ENCODE measurements at regions not wholly inside any gene's neighbourhood (a gene's known extent, or its start where the extent isn't known, plus 50 kb on each side); places are given as distances from the start of the nearest gene placed in this dataset.
A peak's percentile ranks its signal among the peaks of the same experiment; 100 is the strongest.

GRCh38 chr7:47147213-47147631 is 434.7 kb downstream of the TNS3 start:
- DNase-seq (ENCODE audit: low read depth in 2 of 2), result no peak

GRCh38 chr7:47145982-47146381 is 435.9 kb downstream of the TNS3 start:
- DNase-seq (ENCODE audit: low read depth in 2 of 2), result no peak

GRCh38 chr7:47145186-47145725 is 436.7 kb downstream of the TNS3 start:
- DNase-seq (ENCODE audit: low read depth in 2 of 2), result no peak

GRCh38 chr7:47143339-47143738 is 438.6 kb downstream of the TNS3 start:
- DNase-seq (ENCODE audit: low read depth in 2 of 2), result peak; percentile 69 to 76

- DNase-seq (ENCODE audit: low read depth in 2 of 2), result no peak
These were observed 439.1 kb downstream of the TNS3 start for GRCh38 chr7:47142867-47143175.

GRCh38 chr7:47142169-47142866 is 439.6 kb downstream of the TNS3 start:
- DNase-seq (ENCODE audit: low read depth in 2 of 2), result no peak

- no peak for DNase-seq (ENCODE audit: low read depth in 2 of 2)
These were observed 449.4 kb downstream of the TNS3 start for GRCh38 chr7:47132471-47132870.

- DNase-seq (ENCODE audit: low read depth in 2 of 2), result no peak
These were observed 453.2 kb downstream of the TNS3 start for GRCh38 chr7:47128700-47129099.

GRCh38 chr7:47125529-47125928 is 456.4 kb downstream of the TNS3 start:
- no peak for DNase-seq (ENCODE audit: low read depth in 2 of 2)

- no peak for DNase-seq (ENCODE audit: low read depth in 2 of 2)
These were observed 462.5 kb downstream of the TNS3 start for GRCh38 chr7:47119261-47119865.

- no peak for DNase-seq (ENCODE audit: low read depth in 2 of 2)
These were observed 477.7 kb downstream of the TNS3 start for GRCh38 chr7:47104206-47104549.

GRCh38 chr7:47103498-47104205 is 478.3 kb downstream of the TNS3 start:
- DNase-seq (ENCODE audit: low read depth in 2 of 2), result no peak

GRCh38 chr7:47102331-47102841 is 479.5 kb downstream of the TNS3 start:
- no peak for DNase-seq (ENCODE audit: low read depth in 2 of 2)

- DNase-seq (ENCODE audit: low read depth in 2 of 2), result no peak
These were observed 481.0 kb downstream of the TNS3 start for GRCh38 chr7:47100817-47101435.

- no peak for DNase-seq (ENCODE audit: low read depth in 2 of 2)
These were observed 481.6 kb downstream of the TNS3 start for GRCh38 chr7:47100148-47100816.

- no peak for DNase-seq (ENCODE audit: low read depth in 2 of 2)
These were observed 484.5 kb downstream of the TNS3 start for GRCh38 chr7:47097431-47097830.

- peak; percentile 98 to 99 for DNase-seq (ENCODE audit: low read depth in 2 of 2)
These were observed 486.0 kb downstream of the TNS3 start for GRCh38 chr7:47095946-47096345.

GRCh38 chr7:47094462-47094861 is 487.4 kb downstream of the TNS3 start:
- no peak for DNase-seq (ENCODE audit: low read depth in 2 of 2)

GRCh38 chr7:47093320-47094234 is 488.3 kb downstream of the TNS3 start:
- DNase-seq (ENCODE audit: low read depth in 2 of 2), result peak; percentile 82 to 87

- DNase-seq (ENCODE audit: low read depth in 2 of 2), result no peak
These were observed 489.6 kb downstream of the TNS3 start for GRCh38 chr7:47092336-47092735.

- peak in 1 of 2 experiments; percentile 47 for DNase-seq (ENCODE audit: low read depth in 2 of 2)
These were observed 490.8 kb downstream of the TNS3 start for GRCh38 chr7:47091141-47091540.
